ENCODE measurements at regions not wholly inside any gene's neighbourhood (a gene's known extent, or its start where the extent isn't known, plus 50 kb on each side); places are given as distances from the start of the nearest gene placed in this dataset.

GRCh38 chr15:96406291-96406690, 75.8 kb downstream of the NR2F2 start:
- no peaks in the 10 kb centered on the region for H3K9me3 ChIP-seq (ENCODE audit: control insufficient read depth, insufficient read depth, low read depth, low read length)
- CTCF ChIA-PET: no interaction called here

More at GRCh38 chr15:96406291-96406690, 75.8 kb downstream of the NR2F2 start:
- Histone ChIP-seq H3K27ac (ENCODE audit: extremely low read depth, low read depth, low read length) (no peak overlapping the region), H3K4me3 (ENCODE audit: low read depth, low read length) (no peak overlapping the region), H3K4me1 (ENCODE audit: control insufficient read depth, insufficient read depth, low read length) (peaks cover 8% of the 10 kb centered on the region), H3K36me3 (ENCODE audit: control insufficient read depth in 2 of 2, insufficient read depth in 1 of 2, low read length in 2 of 2) (no peaks in the 10 kb centered on the region)
- no peak for TF ChIP-seq ZNF146 (tag by site-specific recombination; IDR thresholded peaks at IDR 0.05)
- TF ChIP-seq ZNF175 (tag by site-specific recombination; IDR thresholded peaks at IDR 0.05): no peak
- no peak for TF ChIP-seq ZBTB21 (tag by site-specific recombination; IDR thresholded peaks at IDR 0.05)
- TF ChIP-seq ATF2 (tag by site-specific recombination; IDR thresholded peaks at IDR 0.05; ENCODE audit: low read depth): no peak
- no peak for TF ChIP-seq ZNF184 (tag by site-specific recombination; IDR thresholded peaks at IDR 0.05)
- TF ChIP-seq ZNF2 (tag by site-specific recombination; IDR thresholded peaks at IDR 0.05): no peak
- no peak for TF ChIP-seq YY1 (tag by site-specific recombination; IDR thresholded peaks at IDR 0.05)
- no peak for TF ChIP-seq ZNF449 (tag by site-specific recombination; IDR thresholded peaks at IDR 0.05)
- no peak for TF ChIP-seq ZNF239 (tag by site-specific recombination; IDR thresholded peaks at IDR 0.05)
- no peak for TF ChIP-seq PRDM4 (tag by site-specific recombination; IDR thresholded peaks at IDR 0.05)
- TF ChIP-seq SP3 (tag by site-specific recombination; IDR thresholded peaks at IDR 0.05): no peak
- no peak for TF ChIP-seq ZNF610 (tag by site-specific recombination; IDR thresholded peaks at IDR 0.05; ENCODE audit: borderline replicate concordance)
- no peak for TF ChIP-seq PRDM2 (tag by site-specific recombination; IDR thresholded peaks at IDR 0.05; ENCODE audit: borderline replicate concordance)
- POLR2A ChIA-PET: no interaction called here

All from HEK293 (cell line).